NB4 (cell line): ENCODE measurements at regions not wholly inside any gene's neighbourhood (a gene's known extent, or its start where the extent isn't known, plus 50 kb on each side); places are given as distances from the start of the nearest gene placed in this dataset.

Experiments
- DNase-seq: peaks from one replicate; pipeline ENCODE4 v3.0.0; 2010; ENCODE audit warnings: low read depth
- H3K4me3 ChIP-seq: one replicate; pipeline ENCODE4 v1.5.1; 2011; ENCODE audit warnings: mild to moderate bottlenecking, low read depth, low read length, moderate library complexity
- MYC ChIP-seq: IDR thresholded peaks from 2 replicates; pipeline ENCODE4 v1.6.1; 2011; ENCODE audit warnings: low read depth, low read length
- POLR2A ChIP-seq: IDR thresholded peaks from 2 replicates; pipeline ENCODE4 v1.6.1; 2011; ENCODE audit warnings: mild to moderate bottlenecking; ENCODE audit not compliant: insufficient read length; ENCODE audit errors: extremely low read depth
- TF ChIP-seq, protein P1 (sequence below): IDR thresholded peaks from 2 replicates; pipeline ENCODE4 v1.6.1; 2011; ENCODE audit warnings: low read depth, low read length
- TF ChIP-seq, protein P2 (sequence below): IDR thresholded peaks from one replicate; pipeline ENCODE4 v1.5.1; 2012; ENCODE audit warnings: low read depth, low read length

DNA sequence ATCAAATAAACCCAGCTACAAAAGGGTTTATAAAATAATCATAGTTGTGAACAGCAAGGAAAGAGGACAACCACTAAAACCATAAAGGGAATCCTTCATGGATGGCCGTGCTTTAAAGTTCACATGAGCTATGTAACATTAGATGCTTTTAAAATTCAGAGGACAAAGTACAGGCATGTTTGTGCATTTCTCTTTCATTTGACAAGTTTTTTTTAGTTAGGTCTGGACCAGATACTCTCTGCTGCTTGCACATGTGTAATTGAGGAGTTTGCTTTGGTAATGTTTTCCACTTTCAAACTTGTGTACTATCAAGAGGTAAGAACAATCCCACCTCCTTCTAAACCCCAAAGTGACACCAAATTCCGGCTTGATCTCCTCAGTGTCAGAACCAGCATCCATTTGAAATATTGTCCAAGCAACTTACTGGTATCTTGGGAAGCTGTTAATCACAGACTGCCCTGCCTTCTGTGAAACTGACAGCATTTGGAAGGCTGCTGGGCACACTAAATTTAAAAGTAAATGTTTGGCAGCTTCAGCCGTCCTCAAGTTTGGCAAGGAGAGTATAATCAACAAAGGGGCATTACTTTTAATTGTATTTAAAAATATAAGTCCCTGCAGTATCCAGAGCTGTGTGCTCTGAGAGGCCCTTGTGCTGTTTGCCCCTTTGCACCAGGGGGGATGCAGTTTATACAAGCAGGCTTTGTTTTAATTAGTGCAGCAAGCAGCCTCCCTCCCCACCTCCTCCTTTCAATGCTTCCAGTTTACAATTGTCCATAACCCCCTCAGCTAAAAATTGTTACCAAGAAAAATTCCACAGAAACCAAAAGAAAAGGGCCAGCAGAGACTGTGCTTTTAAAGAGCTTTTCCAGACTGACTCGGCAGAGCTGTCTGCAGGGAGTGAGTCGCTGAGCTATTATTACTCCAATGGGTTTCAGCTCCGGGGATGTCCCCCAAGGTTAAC lies 328.3 kb upstream of the MPDZ start:
- TF ChIP-seq MYC (no peak), POLR2A (no peak)
- TF ChIP-seq, protein P1, sequence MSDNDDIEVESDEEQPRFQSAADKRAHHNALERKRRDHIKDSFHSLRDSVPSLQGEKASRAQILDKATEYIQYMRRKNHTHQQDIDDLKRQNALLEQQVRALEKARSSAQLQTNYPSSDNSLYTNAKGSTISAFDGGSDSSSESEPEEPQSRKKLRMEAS, result no peak
- TF ChIP-seq, protein P2, sequence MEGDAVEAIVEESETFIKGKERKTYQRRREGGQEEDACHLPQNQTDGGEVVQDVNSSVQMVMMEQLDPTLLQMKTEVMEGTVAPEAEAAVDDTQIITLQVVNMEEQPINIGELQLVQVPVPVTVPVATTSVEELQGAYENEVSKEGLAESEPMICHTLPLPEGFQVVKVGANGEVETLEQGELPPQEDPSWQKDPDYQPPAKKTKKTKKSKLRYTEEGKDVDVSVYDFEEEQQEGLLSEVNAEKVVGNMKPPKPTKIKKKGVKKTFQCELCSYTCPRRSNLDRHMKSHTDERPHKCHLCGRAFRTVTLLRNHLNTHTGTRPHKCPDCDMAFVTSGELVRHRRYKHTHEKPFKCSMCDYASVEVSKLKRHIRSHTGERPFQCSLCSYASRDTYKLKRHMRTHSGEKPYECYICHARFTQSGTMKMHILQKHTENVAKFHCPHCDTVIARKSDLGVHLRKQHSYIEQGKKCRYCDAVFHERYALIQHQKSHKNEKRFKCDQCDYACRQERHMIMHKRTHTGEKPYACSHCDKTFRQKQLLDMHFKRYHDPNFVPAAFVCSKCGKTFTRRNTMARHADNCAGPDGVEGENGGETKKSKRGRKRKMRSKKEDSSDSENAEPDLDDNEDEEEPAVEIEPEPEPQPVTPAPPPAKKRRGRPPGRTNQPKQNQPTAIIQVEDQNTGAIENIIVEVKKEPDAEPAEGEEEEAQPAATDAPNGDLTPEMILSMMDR, result no peak
- H3K4me3 ChIP-seq, result no peak overlapping the region
- no peak for DNase-seq

DNA sequence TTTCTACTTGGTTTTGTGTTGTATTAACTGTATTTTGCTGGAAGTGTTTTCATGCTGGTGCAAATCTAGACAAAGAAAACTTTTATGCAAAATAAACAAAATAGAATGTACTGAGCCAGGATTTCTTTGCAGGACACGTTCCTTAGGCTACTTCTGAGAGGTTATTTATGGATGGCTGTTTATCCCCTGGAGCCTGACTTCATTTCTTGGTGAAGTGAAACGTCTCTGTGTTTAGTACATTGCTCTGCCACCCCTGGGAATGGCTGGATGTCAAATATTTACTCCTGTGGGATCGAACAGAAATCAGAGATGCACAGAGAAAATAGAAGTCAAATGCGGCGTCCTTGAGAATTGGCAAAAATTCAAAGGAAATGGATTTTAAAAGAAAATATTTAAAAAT lies 327.1 kb upstream of the MPDZ start:
- TF ChIP-seq, protein P1, result no peak

DNA sequence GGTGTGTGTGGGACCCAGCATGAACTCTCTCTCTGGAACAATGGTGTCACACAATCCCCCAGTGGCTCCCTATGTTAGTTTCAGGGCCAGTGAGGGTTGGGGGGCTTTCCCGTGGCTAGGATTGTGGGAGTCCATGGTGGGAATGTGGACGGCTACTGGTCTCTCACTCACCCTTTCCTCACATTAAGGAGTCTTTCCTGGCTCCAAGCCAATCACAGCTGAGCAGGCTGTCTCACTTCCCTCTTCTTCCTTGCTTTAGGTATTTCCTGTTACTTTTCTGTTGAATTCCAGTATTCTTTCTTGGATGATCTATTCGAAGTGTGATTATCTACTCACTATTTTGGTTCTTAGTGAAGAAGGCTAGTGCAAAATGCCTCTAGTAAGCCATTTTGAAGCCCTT lies 324.4 kb upstream of the MPDZ start:
- TF ChIP-seq, protein P1, result no peak
- TF ChIP-seq, protein P2, result no peak
- TF ChIP-seq MYC (no peak), POLR2A (no peak)
- no peak for DNase-seq

More for the DNA sequence above, 327.1 kb upstream of the MPDZ start:
- DNase-seq, result no peak
- H3K4me3 ChIP-seq, result no peak overlapping the region

DNA sequence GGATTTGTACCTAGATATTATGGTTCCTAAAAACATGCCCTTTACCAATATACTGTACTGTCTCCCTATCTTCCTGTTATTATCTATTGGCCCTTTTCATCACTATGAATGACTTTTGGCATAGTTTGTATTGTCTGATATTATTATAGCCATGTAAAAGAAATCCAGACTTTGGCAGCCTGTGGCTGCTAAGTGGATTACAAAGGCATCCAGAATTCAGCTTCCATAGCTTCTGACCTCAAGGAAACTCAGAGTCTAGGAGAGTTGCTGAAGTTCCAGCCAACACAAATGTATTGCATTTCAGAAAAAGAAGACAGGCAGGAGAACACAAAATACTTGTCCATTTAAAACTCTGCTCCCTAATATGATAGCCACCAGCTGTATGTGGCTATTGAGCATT lies 319.2 kb upstream of the MPDZ start:
- TF ChIP-seq, protein P1, result no peak
- TF ChIP-seq POLR2A, result no peak
- TF ChIP-seq, protein P2, result no peak
- no peak for TF ChIP-seq MYC
- no peak overlapping the region for H3K4me3 ChIP-seq
- no peak for DNase-seq

More for the DNA sequence above, 324.4 kb upstream of the MPDZ start:
- H3K4me3 ChIP-seq, result no peak overlapping the region

DNA sequence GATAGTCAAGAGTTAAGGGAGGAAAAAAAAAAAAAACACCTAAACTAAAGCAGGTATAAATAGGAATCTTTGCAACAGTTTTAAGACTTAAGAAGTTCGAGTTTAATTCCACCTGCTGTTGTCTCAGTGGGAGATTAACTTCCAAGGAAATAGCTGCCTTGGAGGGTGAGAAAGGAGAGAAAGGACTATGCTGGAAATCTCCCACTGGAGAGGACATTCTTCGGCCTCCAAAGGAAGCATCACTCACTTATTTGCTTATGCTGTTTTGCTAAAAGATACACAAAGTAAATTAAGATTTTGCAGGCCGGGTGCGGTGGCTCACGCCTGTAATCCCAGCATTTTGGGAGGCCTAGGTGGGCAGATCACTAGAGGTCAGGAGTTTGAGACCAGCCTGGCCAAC lies 317.9 kb upstream of the MPDZ start:
- no peak overlapping the region for H3K4me3 ChIP-seq
- TF ChIP-seq, protein P2, result no peak
- TF ChIP-seq, protein P1, result no peak
- TF ChIP-seq POLR2A (no peak), MYC (no peak)

DNA sequence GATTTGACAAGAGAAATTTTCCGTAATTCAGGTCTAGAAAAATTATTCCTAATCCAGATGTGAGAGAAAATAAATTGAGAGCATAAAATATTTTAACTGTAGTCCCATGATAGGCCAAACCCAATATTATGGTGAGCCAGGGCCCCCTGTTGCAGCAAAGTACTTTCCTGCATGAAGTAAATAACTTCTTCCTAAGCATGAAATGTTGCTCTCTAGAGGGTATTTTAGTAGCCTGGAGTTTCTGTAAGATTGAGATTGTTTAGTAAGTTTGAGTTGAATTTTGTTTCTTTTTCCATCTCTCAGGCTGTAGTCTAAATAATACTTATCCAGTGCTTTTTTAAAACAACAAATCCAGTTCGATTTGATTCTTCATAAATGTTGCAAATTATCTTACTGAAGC lies 317.5 kb upstream of the MPDZ start:
- DNase-seq, result no peak
- TF ChIP-seq, protein P1, result no peak
- no peak for TF ChIP-seq MYC
- H3K4me3 ChIP-seq, result no peak overlapping the region

More for the DNA sequence above, 317.9 kb upstream of the MPDZ start:
- no peak for DNase-seq
